Mucosa of rectum (tissue), 2 donors: ENCODE measurements at regions not wholly inside any gene's neighbourhood (a gene's known extent, or its start where the extent isn't known, plus 50 kb on each side); places are given as distances from the start of the nearest gene placed in this dataset.

Experiments used
- H3K27ac ChIP-seq, 2 donors: one replicate each; pipeline ENCODE4 v1.7.0; 2013; ENCODE audit warnings: inconsistent platforms in 2 of 2, low read depth in 2 of 2, low read length in 2 of 2
- H3K27me3 ChIP-seq, 2 donors: one replicate each; pipeline ENCODE4 v1.7.0; 2013; ENCODE audit warnings: low read length in 2 of 2; ENCODE audit not compliant: control insufficient read depth in 2 of 2, insufficient read depth in 2 of 2
- H3K36me3 ChIP-seq, 2 donors: one replicate each; pipeline ENCODE4 v1.7.0; 2013; ENCODE audit warnings: low read length in 2 of 2; ENCODE audit not compliant: control insufficient read depth in 2 of 2, insufficient read depth in 2 of 2
- H3K4me1 ChIP-seq, 2 donors: one replicate each; pipeline ENCODE4 v1.7.0; 2013; ENCODE audit warnings: low read length in 2 of 2, mild to moderate bottlenecking in 1 of 2; ENCODE audit not compliant: control insufficient read depth in 2 of 2, insufficient read depth in 2 of 2
- H3K4me3 ChIP-seq, 2 donors: one replicate each; pipeline ENCODE4 v1.7.0; 2013; ENCODE audit warnings: low read length in 2 of 2
- H3K9ac ChIP-seq, 2 donors: one replicate each; pipeline ENCODE4 v1.7.0; 2013; ENCODE audit warnings: low read length in 2 of 2, low read depth in 1 of 2, mild to moderate bottlenecking in 1 of 2
- H3K9me3 ChIP-seq, 2 donors: one replicate each; pipeline ENCODE4 v1.7.0; 2013; ENCODE audit warnings: low read length in 2 of 2; ENCODE audit not compliant: control insufficient read depth in 2 of 2
- donor health status: healthy.
- donor health status: Normal muscosa, but diverticular disease.

- Histone ChIP-seq H3K36me3 (no peaks in the 10 kb centered on the region), H3K9ac (no peak overlapping the region), H3K4me3 (no peak overlapping the region), H3K27me3 (no peaks in the 10 kb centered on the region), H3K4me1 (no peaks in the 10 kb centered on the region), H3K9me3 (no peaks in the 10 kb centered on the region), H3K27ac (no peak overlapping the region)
These were observed 519.5 kb upstream of the PTCHD4 start for GRCh38 chr6:48630511-48630910.

- Histone ChIP-seq H3K27ac (no peak overlapping the region), H3K9ac (no peak overlapping the region), H3K4me3 (no peak overlapping the region), H3K4me1 (no peaks in the 10 kb centered on the region), H3K36me3 (no peaks in the 10 kb centered on the region), H3K27me3 (no peaks in the 10 kb centered on the region), H3K9me3 (no peaks in the 10 kb centered on the region)
These were observed 517.3 kb upstream of the PTCHD4 start for GRCh38 chr6:48628316-48628715.

- H3K36me3 ChIP-seq, result no peaks in the 10 kb centered on the region
- no peak overlapping the region for H3K4me3 ChIP-seq
- no peaks in the 10 kb centered on the region for H3K4me1 ChIP-seq
- H3K9me3 ChIP-seq, result no peaks in the 10 kb centered on the region
- H3K27ac ChIP-seq, result no peak overlapping the region
- H3K27me3 ChIP-seq, result no peaks in the 10 kb centered on the region
- no peak overlapping the region for H3K9ac ChIP-seq
These were observed 515.4 kb upstream of the PTCHD4 start for GRCh38 chr6:48626421-48626820.

- Histone ChIP-seq H3K27ac (no peak overlapping the region), H3K27me3 (no peaks in the 10 kb centered on the region), H3K9ac (no peak overlapping the region), H3K36me3 (no peaks in the 10 kb centered on the region), H3K4me3 (no peak overlapping the region), H3K9me3 (no peaks in the 10 kb centered on the region), H3K4me1 (no peaks in the 10 kb centered on the region)
These were observed 513.6 kb upstream of the PTCHD4 start for GRCh38 chr6:48624631-48625030.

- Histone ChIP-seq H3K36me3 (no peaks in the 10 kb centered on the region), H3K27ac (no peak overlapping the region), H3K4me3 (no peak overlapping the region), H3K9ac (no peak overlapping the region), H3K9me3 (no peaks in the 10 kb centered on the region), H3K27me3 (no peaks in the 10 kb centered on the region), H3K4me1 (no peaks in the 10 kb centered on the region)
These were observed 508.8 kb upstream of the PTCHD4 start for GRCh38 chr6:48619771-48620170.

- no peak overlapping the region for H3K27ac ChIP-seq
- no peaks in the 10 kb centered on the region for H3K9me3 ChIP-seq
- no peaks in the 10 kb centered on the region for H3K36me3 ChIP-seq
- no peaks in the 10 kb centered on the region for H3K4me1 ChIP-seq
- no peaks in the 10 kb centered on the region for H3K27me3 ChIP-seq
- H3K9ac ChIP-seq, result no peak overlapping the region
- H3K4me3 ChIP-seq, result no peak overlapping the region
These were observed 504.0 kb upstream of the PTCHD4 start for GRCh38 chr6:48615041-48615440.

GRCh38 chr6:48614326-48614725 lies 503.3 kb upstream of the PTCHD4 start:
- H3K27ac ChIP-seq, result no peak overlapping the region
- H3K9ac ChIP-seq, result no peak overlapping the region
- no peaks in the 10 kb centered on the region for H3K27me3 ChIP-seq
- no peak overlapping the region for H3K4me3 ChIP-seq
- H3K36me3 ChIP-seq, result no peaks in the 10 kb centered on the region
- H3K4me1 ChIP-seq, result no peaks in the 10 kb centered on the region
- no peaks in the 10 kb centered on the region for H3K9me3 ChIP-seq

GRCh38 chr6:48613231-48613949 lies 502.4 kb upstream of the PTCHD4 start:
- Histone ChIP-seq H3K27me3 (no peaks in the 10 kb centered on the region), H3K9me3 (no peaks in the 10 kb centered on the region), H3K27ac (no peak overlapping the region), H3K4me3 (no peak overlapping the region), H3K36me3 (no peaks in the 10 kb centered on the region), H3K4me1 (no peaks in the 10 kb centered on the region), H3K9ac (no peak overlapping the region)

- H3K36me3 ChIP-seq, result no peaks in the 10 kb centered on the region
- H3K27me3 ChIP-seq, result no peaks in the 10 kb centered on the region
- H3K4me3 ChIP-seq, result no peak overlapping the region
- no peak overlapping the region for H3K27ac ChIP-seq
- no peaks in the 10 kb centered on the region for H3K9me3 ChIP-seq
- no peak overlapping the region for H3K9ac ChIP-seq
- no peaks in the 10 kb centered on the region for H3K4me1 ChIP-seq
These were observed 500.3 kb upstream of the PTCHD4 start for GRCh38 chr6:48611332-48611731.

GRCh38 chr6:48610846-48611245 lies 499.8 kb upstream of the PTCHD4 start:
- no peak overlapping the region for H3K9ac ChIP-seq
- no peaks in the 10 kb centered on the region for H3K9me3 ChIP-seq
- H3K27me3 ChIP-seq, result no peaks in the 10 kb centered on the region
- no peaks in the 10 kb centered on the region for H3K36me3 ChIP-seq
- no peak overlapping the region for H3K27ac ChIP-seq
- no peaks in the 10 kb centered on the region for H3K4me1 ChIP-seq
- no peak overlapping the region for H3K4me3 ChIP-seq

GRCh38 chr6:48606618-48607017 lies 495.6 kb upstream of the PTCHD4 start:
- Histone ChIP-seq H3K36me3 (no peaks in the 10 kb centered on the region), H3K4me3 (no peak overlapping the region), H3K27ac (no peak overlapping the region), H3K9me3 (no peaks in the 10 kb centered on the region), H3K4me1 (no peaks in the 10 kb centered on the region), H3K27me3 (no peaks in the 10 kb centered on the region), H3K9ac (no peak overlapping the region)
